ENCODE measurements at regions not wholly inside any gene's neighbourhood (a gene's known extent, or its start where the extent isn't known, plus 50 kb on each side); places are given as distances from the start of the nearest gene placed in this dataset.
A peak's percentile ranks its signal among the peaks of the same experiment; 100 is the strongest.

DNA sequence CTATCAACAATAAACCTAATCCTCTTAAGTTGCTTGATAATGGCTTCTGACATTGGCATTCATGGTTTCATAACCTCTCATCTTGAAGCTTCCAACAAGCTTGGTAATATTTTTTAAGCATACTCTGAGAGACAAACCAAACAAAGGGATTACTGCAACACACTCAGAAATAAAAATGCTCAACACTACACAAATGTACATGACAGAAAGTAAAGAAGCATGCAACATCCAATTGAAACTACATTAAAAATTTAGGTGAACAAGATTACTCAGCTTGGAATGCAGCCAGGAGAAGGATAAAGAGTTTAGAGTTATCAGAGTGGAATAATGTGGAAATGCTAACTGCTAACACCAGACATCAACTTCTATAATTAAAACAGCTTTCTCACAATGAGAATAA, 1136.6 kb upstream of the PABPC4L start:
- no peak overlapping the region for H3K27ac ChIP-seq (ENCODE audit: low read depth, low read length)
- no peak overlapping the region for H3K9ac ChIP-seq (ENCODE audit: low read length)
- no peak for ATAC-seq
- no peaks in the 10 kb centered on the region for H3K9me3 ChIP-seq (ENCODE audit: control insufficient read depth in 1 of 2, insufficient read depth in 1 of 2, low read depth in 1 of 2, low read length in 2 of 2)
- H3K27me3 ChIP-seq (ENCODE audit: insufficient read depth, low read length): no peaks in the 10 kb centered on the region
- H3K9me2 ChIP-seq (ENCODE audit: insufficient read depth): no peaks in the 10 kb centered on the region; the same call in 1 of the 2 replicates
- H3K4me3 ChIP-seq (replicated peaks in 1 of 2; ENCODE audit: low read depth in 1 of 2, low read length in 2 of 2): no peak overlapping the region
- H3K4me1 ChIP-seq (ENCODE audit: control insufficient read depth in 1 of 2, insufficient read depth in 2 of 2, low read length in 2 of 2): no peaks in the 10 kb centered on the region
- H3K79me2 ChIP-seq (ENCODE audit: insufficient read depth, low read length): no peaks in the 10 kb centered on the region
- H4K20me1 ChIP-seq (ENCODE audit: insufficient read depth): no peaks in the 10 kb centered on the region
- POLR2A ChIA-PET: no interaction called here
- no TSS peak for BruUV-seq (replicated peaks)
- RAD21 ChIA-PET (ENCODE audit: low non-redundant PET in 1 of 2, low total read pairs in 2 of 2, uncharacterized antibody in 2 of 2, unreplicated experiment in 2 of 2): no interaction called here
- CTCF ChIA-PET: no interaction called here
- no peak overlapping the region for H2AFZ ChIP-seq (ENCODE audit: low read depth, low read length, poor library complexity, severe bottlenecking)
- intact Hi-C loops (cut with micrococcal nuclease): no loop called here
- no peak overlapping the region for H3K4me2 ChIP-seq (ENCODE audit: low read length)
- TF ChIP-seq, protein P1, sequence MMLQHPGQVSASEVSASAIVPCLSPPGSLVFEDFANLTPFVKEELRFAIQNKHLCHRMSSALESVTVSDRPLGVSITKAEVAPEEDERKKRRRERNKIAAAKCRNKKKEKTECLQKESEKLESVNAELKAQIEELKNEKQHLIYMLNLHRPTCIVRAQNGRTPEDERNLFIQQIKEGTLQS (IDR thresholded peaks at IDR 0.05): no peak
- TF ChIP-seq, protein P2, sequence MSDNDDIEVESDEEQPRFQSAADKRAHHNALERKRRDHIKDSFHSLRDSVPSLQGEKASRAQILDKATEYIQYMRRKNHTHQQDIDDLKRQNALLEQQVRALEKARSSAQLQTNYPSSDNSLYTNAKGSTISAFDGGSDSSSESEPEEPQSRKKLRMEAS (IDR thresholded peaks at IDR 0.05): no peak
- TF ChIP-seq EZH2 (IDR thresholded peaks at IDR 0.05): no peak
- no peaks in the 10 kb centered on the region for H3K36me3 ChIP-seq (ENCODE audit: control insufficient read depth in 1 of 2, insufficient read depth in 2 of 2, low read length in 2 of 2)
- DNase-seq (ENCODE audit: low read depth, low spot score): no peak

DNA sequence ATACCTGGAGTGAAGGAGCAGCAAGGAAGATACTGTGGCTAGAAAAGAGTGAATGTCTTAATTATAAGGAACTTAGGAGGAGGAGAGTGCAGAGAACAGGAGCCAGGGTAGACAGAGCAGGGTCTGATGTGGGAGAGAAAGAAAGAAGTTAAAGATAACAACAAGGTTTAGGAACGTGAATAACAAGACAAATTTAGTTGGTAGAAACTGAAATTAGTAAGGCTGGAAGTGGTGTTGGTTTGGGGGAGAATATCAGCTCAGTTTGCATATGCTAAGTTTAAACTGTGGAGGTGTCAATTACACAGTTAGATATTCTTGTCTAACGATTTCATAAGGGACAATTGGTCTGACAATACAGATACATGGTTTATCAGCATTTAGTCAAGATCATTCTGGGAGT, 1123.7 kb upstream of the PABPC4L start:
- BruUV-seq (replicated peaks): no TSS peak
- H3K27ac ChIP-seq (ENCODE audit: low read depth, low read length): no peak overlapping the region
- DNase-seq (ENCODE audit: low read depth, low spot score) (no peak), ATAC-seq (no peak)
- no peaks in the 10 kb centered on the region for H3K27me3 ChIP-seq (ENCODE audit: insufficient read depth, low read length)
- H3K4me3 ChIP-seq (replicated peaks in 1 of 2; ENCODE audit: low read depth in 1 of 2, low read length in 2 of 2): no peak overlapping the region
- CTCF ChIA-PET: no interaction called here
- H2AFZ ChIP-seq (ENCODE audit: low read depth, low read length, poor library complexity, severe bottlenecking): peak overlapping the region; percentile 4
- H3K4me1 ChIP-seq (ENCODE audit: control insufficient read depth in 1 of 2, insufficient read depth in 2 of 2, low read length in 2 of 2): no peaks in the 10 kb centered on the region
- H3K79me2 ChIP-seq (ENCODE audit: insufficient read depth, low read length): no peaks in the 10 kb centered on the region
- 0 out of 4 replicates have a peak, but pooled peaks cover 0 to 3% of the 10 kb centered on the region in 2 experiments for H3K9me3 ChIP-seq (ENCODE audit: control insufficient read depth in 1 of 2, insufficient read depth in 1 of 2, low read depth in 1 of 2, low read length in 2 of 2)
- POLR2A ChIA-PET: no interaction called here
- no peak overlapping the region for H3K4me2 ChIP-seq (ENCODE audit: low read length)
- RAD21 ChIA-PET (ENCODE audit: low non-redundant PET in 1 of 2, low total read pairs in 2 of 2, uncharacterized antibody in 2 of 2, unreplicated experiment in 2 of 2): no interaction called here
- H3K36me3 ChIP-seq (ENCODE audit: control insufficient read depth in 1 of 2, insufficient read depth in 2 of 2, low read length in 2 of 2): no peaks in the 10 kb centered on the region
- no peaks in the 10 kb centered on the region for H3K9me2 ChIP-seq (ENCODE audit: insufficient read depth)
- intact Hi-C loops (cut with micrococcal nuclease): no loop called here
- H4K20me1 ChIP-seq (ENCODE audit: insufficient read depth): no peaks in the 10 kb centered on the region
- H3K9ac ChIP-seq (ENCODE audit: low read length): no peak overlapping the region
- TF ChIP-seq, protein P3, sequence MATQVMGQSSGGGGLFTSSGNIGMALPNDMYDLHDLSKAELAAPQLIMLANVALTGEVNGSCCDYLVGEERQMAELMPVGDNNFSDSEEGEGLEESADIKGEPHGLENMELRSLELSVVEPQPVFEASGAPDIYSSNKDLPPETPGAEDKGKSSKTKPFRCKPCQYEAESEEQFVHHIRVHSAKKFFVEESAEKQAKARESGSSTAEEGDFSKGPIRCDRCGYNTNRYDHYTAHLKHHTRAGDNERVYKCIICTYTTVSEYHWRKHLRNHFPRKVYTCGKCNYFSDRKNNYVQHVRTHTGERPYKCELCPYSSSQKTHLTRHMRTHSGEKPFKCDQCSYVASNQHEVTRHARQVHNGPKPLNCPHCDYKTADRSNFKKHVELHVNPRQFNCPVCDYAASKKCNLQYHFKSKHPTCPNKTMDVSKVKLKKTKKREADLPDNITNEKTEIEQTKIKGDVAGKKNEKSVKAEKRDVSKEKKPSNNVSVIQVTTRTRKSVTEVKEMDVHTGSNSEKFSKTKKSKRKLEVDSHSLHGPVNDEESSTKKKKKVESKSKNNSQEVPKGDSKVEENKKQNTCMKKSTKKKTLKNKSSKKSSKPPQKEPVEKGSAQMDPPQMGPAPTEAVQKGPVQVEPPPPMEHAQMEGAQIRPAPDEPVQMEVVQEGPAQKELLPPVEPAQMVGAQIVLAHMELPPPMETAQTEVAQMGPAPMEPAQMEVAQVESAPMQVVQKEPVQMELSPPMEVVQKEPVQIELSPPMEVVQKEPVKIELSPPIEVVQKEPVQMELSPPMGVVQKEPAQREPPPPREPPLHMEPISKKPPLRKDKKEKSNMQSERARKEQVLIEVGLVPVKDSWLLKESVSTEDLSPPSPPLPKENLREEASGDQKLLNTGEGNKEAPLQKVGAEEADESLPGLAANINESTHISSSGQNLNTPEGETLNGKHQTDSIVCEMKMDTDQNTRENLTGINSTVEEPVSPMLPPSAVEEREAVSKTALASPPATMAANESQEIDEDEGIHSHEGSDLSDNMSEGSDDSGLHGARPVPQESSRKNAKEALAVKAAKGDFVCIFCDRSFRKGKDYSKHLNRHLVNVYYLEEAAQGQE (IDR thresholded peaks at IDR 0.05; ENCODE audit: low read depth): no peak
- TF ChIP-seq EZH2 (IDR thresholded peaks at IDR 0.05): no peak
- TF ChIP-seq, protein P1 (IDR thresholded peaks at IDR 0.05): no peak
- TF ChIP-seq POLR2A (IDR thresholded peaks at IDR 0.05; ENCODE audit: borderline replicate concordance, extremely low read depth, insufficient read depth, insufficient read length): no peak
- TF ChIP-seq JUND (IDR thresholded peaks at IDR 0.05): no peak
- no peak for TF ChIP-seq ZNF274 (IDR thresholded peaks at IDR 0.05; ENCODE audit: low read depth, low read length)
- TF ChIP-seq SRF (IDR thresholded peaks at IDR 0.05; ENCODE audit: low read depth): no peak
- TF ChIP-seq, protein P2 (IDR thresholded peaks at IDR 0.05): no peak
- TF ChIP-seq, protein P4, sequence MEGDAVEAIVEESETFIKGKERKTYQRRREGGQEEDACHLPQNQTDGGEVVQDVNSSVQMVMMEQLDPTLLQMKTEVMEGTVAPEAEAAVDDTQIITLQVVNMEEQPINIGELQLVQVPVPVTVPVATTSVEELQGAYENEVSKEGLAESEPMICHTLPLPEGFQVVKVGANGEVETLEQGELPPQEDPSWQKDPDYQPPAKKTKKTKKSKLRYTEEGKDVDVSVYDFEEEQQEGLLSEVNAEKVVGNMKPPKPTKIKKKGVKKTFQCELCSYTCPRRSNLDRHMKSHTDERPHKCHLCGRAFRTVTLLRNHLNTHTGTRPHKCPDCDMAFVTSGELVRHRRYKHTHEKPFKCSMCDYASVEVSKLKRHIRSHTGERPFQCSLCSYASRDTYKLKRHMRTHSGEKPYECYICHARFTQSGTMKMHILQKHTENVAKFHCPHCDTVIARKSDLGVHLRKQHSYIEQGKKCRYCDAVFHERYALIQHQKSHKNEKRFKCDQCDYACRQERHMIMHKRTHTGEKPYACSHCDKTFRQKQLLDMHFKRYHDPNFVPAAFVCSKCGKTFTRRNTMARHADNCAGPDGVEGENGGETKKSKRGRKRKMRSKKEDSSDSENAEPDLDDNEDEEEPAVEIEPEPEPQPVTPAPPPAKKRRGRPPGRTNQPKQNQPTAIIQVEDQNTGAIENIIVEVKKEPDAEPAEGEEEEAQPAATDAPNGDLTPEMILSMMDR (IDR thresholded peaks at IDR 0.05 in 2 of 3, conservative IDR thresholded peaks at IDR 0.05 in 1 of 3; ENCODE audit: borderline replicate concordance in 1 of 3, insufficient read depth in 1 of 3, low read depth in 2 of 3, low read length in 2 of 3): no peak
- TF ChIP-seq ZFX (IDR thresholded peaks at IDR 0.05): no peak
- no peak for TF ChIP-seq ELF1 (IDR thresholded peaks at IDR 0.05; ENCODE audit: borderline replicate concordance, low read depth)
- TF ChIP-seq POLR2AphosphoS5 (IDR thresholded peaks at IDR 0.05; ENCODE audit: low read depth, low read length): no peak

Data from HCT116 (cell line).